ENCODE measurements at regions not wholly inside any gene's neighbourhood (a gene's known extent, or its start where the extent isn't known, plus 50 kb on each side); places are given as distances from the start of the nearest gene placed in this dataset.

- TF ChIP-seq POLR2A (IDR thresholded peaks at IDR 0.05) (no peak), CTCF (IDR thresholded peaks at IDR 0.05) (no peak)
These were observed 242.7 kb upstream of the SFSWAP start for GRCh38 chr12:131468206-131468605.
